HPDE6-E6E7 (cell line): ENCODE measurements at regions not wholly inside any gene's neighbourhood (a gene's known extent, or its start where the extent isn't known, plus 50 kb on each side); places are given as distances from the start of the nearest gene placed in this dataset.
"Not testable (repeated sequence)": the region's sequence is repeated elsewhere in the genome, so short reads cannot be mapped to it uniquely, and the experiment has no call there.

Experiments used
- DNase-seq: peaks from one replicate; pipeline ENCODE4 v3.0.0; 2011; ENCODE audit warnings: missing footprints; ENCODE audit errors: extremely low spot score

DNA sequence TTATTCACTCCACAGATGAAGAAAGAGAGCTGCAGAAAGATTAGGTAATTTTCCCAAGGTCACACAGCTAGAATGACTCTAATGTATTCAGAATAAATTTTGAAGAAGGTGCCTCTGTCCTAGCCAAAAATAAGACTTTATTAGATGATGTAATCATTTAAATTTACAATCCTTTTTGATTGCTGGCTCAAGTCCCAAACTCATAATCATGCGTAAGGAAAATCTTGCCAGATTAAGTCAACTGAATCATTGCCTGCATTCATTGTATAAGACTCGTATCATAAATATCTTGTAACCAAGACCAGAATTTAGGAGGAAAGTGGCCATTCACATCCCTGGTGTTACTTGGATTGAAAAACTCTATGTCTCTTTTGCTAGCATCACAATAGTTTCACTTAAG is 53.1 kb upstream of the STK39 start:
- no peak for DNase-seq

DNA sequence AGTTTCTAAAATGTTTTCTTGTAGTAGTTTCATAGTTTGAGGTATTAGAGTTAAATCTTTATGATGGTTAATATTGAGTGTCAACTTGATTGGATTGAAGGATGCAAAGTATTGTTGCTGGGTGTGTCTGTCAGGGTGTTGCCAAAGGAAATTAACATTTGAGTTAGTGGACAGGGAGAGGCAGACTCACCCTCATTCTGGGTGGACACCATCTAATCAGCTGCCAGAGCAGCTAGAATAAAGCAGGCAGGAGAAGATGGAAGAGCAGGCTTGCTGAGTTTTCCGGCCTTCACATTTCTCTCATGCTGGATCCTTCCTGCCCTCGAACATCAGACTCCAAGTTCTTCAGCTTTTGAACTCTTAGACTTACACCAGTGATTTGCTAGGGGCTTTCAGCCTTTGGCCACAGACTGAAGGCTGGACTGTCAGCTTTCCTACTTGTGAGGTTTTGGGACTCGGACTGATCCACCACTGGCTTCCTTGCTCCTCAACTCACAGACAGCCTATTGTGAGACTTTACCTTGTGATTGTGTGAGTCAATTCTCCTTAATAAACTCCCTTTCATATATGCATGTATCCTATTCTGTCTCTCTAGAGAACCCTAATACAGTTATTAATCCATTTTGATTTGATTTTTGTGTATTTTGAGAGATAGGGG is 56.8 kb upstream of the STK39 start:
- DNase-seq: no peak

DNA sequence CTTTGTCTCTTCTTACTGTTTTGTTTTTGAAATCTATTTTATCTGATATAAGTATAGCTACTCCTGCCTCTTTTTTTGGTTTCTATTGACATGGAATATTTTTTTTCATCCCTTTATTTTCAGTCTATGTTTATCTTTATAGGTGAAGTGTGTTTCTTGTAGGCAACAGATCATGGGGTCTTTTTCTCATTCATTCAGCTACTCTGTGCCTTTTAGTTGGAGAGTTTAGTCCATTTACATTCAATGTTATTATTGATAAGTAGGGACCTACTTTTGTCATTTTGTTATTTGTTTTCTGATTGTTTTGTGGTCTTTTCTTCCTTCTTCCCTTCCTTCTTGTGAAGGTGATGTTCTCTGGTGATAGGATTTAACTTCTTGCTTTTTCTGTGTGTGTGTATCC is 60.0 kb upstream of the STK39 start:
- no peak for DNase-seq

DNA sequence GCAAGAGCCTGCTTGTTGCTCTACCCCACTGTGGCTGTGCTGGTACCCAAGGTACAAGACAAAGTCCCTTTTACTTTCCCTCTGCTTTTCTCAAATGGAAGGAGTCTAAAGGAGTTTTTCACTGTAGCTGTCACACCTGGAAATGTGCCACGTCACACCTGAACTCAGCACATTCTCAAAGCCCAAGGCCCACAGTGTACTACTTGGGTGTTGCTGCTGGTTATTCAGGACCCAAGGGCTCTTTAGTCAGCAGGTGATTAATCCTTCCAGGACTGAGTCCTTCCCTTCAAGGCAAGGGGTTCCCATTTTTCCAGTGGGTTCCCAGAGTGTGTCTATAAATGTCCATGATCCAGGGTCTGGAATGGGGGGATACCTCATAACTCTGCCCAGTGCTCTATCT is 63.2 kb upstream of the STK39 start:
- no peak for DNase-seq

DNA sequence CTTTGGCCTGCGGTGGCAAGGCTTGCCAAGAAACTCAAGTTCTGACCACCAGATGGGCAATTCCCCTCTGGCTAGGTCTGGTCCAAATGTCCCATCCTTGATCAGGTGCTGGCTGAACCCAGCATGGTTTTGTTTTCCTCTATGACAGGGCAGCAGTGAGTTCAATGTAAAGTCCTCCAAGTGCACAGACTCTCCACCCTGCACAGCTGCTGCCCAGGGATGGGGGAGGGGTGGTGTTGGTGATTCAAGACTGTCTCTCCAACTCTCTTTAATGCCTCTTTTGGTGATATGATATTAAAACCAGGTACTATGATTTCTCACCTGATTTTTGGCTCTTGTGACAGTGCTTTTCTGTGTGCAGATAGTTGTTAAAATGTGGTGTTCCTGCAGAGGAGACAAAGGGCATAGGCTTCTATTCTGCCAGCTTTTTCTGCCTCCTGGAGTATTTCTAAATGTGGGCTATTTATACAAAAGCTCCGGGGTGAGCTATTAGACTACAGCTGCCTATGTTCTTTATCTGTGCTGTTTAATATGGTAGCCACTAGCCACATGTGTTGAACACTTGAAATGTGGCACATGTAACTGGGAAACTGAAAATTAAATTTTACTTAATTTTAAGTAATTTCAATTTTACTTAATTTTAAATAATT is 64.0 kb upstream of the STK39 start:
- no peak for DNase-seq

DNA sequence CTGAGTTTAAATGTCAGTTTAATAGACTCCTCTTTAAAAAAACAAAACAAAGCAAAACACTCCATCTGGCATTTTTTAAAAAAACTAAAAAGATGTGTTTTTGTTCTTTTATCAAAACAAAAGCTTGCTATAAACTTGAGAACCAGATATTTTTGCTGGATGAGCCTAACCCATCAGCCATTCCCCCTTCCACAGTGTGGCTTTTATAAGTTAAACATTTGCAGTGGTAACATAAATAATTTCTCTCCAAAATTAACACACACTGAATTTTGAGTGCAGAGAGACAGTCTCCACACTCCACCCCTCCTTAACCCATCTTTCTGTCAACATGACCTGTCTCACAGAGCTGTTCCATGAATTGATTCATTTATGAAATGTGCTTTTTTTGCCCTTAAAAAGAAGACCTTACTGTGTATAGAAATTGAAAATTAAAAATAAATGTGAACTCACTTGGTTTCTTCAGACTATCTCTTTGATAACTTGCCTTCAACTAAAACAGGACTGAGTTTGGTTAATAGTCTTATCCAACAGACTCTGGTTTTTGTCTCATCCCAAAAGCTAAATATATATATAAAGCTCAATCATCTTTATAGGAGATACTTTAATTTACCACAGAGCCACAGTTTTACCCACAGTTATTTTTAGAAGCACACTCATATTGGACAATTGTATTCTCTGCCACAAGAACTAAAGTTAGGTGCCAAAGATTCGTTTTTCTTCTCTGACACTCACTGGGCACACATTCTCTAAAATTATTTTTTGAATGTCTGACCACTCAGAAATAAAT is 64.8 kb upstream of the STK39 start:
- DNase-seq: no peak

DNA sequence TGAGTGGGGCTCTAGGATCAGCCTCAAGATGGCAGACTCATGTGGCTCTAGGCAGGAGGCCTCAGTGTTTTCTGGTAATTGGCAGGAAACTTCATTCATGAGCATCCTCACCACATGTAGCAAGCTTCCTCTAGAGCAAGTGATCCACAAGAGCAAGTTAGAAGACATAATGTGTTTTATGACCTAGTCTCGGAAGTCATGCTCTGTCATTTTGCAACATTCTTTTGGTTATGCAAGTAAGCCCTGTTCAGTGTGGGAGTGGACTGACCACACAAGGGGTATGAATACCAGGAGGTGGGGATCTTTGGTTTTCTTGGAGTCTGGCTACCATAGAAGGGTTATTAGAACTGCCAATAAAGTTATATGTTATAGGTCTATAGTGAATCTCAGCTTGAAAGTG is 66.8 kb upstream of the STK39 start:
- DNase-seq: no peak

DNA sequence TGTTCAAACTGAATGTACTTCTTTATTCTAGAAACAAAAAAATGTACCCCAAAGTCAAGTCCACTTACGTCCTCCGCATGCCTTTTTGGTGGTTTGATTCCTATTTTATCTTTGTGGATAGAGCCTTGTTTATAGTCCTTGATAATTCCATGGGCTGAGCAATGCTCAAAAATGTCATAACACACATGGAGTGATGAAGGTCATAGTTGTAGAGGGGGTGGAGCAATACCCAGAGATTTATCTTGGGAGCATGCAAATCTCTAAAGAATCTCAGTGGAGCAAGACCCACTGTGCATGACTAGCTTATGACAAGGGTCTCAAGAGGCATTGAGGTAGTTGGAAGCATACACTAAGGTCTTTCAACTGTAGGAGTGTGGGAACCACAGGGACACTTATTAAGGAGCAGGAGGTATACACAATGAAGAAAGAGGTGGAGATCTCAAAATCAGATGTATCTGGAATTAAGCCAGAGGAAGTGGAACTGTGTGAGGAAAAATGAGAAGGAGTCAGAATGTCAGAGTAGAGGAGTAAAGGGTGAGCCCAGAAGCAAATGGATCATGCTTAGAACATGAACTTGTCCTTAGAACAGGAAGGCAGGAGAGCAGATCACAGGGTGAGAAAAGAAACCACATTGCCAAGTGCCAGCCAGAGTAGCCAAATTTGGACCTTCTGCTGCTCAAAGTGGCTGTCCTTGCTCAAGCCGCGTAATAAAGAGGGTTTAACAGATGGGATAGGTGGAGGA is 68.1 kb upstream of the STK39 start:
- DNase-seq: no peak

DNA sequence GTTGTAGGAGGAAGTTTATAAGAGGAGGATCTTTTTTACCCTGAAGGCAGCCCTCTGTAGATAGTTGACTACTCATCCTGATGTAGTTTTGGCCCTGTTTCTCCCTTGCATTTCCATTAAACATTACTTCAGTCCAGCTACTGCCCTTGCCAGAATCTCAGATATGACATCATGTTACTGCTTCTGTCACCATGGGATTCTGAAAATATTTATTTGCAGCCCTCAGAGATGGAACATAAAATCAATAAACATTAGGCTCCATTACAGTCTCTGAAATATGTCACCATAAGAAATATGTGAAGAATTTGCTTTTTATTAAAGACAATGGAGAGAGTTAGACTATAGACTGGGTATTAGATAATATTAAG is 68.7 kb upstream of the STK39 start:
- DNase-seq: no peak

DNA sequence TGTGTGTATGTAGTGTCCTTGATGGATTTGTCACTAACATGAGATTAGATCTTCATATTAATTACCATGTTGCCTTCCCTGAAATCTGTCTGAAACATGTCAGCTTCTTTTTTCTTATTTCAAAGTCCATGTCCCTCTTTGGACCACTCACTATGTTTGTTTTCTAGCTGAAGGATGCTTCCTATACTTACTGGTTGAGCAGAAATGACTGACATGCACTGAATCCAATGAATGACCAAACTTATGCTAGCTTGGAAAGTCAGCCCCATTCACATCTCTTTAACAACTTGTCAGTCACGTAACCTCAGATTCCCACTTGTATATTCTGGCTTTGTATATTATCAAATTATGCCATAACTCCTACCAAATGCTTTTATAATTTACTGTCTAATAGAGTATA is 69.9 kb upstream of the STK39 start:
- no peak for DNase-seq

DNA sequence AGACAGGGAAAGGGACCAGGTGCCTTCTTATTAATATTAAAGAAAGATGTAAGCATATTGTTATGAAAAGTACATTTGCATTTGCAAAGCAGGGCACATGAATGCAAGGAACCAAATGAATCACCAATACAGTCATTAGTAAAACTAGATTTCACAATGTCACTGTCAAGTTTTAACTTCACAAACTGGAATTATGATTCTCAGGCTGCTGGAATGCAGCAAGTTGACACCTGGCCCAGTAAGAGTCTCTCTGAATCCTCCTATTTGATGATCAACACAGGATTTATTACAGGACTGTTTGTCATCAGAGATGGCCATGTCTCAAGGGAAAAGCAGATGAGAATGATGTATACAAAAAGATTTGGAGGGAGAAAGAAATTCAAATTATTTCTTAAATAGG is 72.9 kb upstream of the STK39 start:
- DNase-seq: peak; percentile 26

DNA sequence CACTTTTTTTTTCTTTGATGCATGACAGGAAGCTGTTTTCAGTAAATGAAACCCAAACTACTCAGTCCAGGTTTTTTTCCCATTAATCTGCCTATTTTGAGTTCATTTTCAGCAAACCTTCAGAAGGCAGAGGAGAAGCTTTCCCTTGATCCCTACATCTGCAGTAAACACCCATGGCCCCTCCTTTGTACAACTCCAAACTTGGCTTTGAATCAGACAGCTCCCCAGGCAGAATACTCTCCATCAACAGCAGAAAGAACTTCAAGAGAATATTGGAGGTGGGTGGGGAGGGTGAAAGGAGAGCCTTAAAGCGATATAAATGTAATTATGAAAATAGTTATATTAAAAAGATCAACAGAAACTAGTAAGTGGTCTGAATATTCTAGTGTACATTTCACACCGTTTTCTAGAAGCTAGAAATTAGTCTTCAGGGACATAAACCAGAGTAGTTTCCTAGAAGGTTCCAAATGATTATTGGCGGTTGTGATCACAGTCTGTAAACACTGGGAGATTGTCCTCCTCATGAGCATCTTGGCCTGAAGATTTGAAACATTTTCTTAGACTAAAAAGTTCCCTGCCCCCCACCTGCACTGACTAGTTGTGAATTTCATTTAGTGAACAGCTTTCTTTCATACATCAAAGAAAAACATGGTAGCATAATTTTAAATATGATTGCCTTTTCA is 75.1 kb upstream of the STK39 start:
- DNase-seq: no peak

DNA sequence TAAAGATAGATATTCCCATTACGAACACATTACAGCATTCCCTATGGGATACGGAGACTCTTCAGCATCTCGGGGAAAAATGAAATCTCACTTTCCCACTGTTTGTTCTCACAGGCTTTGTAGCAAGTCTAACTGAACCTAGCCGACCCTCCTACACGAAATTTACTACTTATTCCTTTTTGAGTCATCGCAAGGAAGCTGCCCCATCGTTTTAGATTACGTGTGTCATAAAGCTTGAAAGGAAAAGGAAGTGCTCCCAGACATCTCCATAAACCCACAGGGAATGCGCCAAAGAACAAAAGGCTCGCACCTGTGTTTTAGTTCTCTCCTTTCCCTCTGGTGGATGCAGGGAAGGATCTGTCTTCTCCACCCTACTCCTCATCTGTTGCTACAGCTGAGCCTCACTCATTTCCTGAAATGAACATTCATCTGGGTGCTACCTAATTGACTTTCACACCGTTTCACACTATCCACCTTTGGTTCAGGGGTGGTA is 76.2 kb upstream of the STK39 start:
- DNase-seq: no peak

DNA sequence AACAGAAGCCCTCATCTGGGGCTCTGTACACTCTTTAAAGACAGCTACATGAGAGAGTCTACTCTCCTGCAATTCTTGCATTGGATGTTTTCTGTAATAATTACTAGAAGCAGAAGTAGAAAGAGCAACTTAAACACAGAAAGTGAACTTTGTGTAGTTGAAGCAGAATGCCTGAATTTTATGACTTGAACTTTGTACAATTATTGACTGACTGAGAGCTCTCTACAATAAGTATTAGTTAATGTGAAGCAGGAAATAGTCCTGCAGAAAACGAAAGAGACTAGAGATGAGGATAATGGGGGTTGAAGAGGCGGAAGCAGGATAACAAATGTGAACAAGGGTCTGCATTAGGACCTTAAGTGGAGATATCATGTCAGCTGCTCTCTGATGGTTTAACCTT is 79.2 kb upstream of the STK39 start:
- no peak for DNase-seq

DNA sequence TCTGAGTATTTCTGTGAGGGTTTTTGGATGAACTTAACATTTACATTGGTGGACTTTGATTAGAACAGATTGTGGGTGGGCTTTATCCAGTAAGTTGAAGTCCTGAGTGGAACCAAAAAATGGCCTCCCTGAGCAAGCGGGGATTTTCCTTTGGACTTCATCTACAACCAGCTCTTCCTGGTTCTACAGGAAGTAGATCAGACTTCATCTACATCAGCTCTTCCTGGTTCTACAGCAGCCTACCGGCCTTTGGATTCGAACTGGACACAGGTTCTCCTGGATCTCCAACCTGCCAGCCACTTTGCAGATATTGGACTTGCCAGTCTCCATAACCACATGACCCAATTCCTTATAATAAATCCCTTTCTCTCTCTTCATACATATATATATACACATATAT is 79.9 kb upstream of the STK39 start:
- no peak for DNase-seq

DNA sequence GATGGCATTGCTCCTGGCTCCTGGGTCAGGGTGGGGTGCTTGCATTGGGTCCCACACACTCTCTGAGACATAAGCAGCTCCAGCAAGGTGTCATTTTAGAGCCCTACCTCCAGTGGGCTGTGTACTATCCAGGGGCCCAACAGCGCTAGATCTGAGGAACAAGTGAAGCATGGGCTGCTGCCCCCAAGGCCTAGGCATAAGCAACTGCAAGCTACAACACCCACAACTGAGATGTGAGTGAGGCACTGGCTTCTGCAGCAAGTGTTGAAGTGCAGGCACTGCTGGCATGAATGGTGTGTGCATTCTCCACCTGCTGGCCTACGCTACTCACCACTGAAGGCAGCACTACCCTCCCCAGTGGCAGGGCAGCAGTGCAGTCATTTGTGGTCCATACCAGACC is 81.0 kb upstream of the STK39 start:
- no peak for DNase-seq

DNA sequence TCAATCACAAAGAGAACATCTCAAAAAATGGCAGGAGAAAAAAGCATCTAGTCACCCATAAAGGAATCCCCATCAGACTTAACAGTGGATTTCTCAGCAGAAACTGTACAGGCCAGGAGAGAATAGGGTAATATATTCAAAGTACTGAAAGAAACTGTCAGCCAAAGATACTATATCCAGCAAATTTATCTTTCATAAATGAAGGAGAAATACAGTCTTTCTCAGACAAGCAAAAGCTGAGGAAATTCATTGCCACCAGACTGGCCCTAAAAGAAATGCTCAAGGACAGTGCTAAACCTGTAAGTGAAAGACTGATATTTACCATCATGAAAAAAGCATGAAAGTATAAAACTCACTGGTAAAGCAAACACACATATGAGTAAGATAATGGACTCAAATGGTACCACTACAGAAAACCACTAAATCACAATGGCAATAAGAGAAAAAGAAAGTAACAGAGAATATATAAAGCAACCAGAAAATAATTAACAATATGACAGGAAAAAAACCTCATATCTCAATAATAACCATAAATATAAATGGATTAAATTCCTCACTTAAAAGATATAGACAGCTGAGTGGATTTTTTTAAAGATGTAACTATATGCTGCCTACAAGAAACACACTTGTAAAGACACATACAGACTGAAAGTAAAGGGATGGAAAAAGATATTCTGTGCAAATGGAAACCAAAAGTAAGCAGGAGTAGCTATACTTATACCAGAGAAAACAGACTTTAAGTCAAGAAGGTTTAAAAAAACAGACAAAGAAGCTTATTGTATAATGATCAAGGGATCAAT is 83.4 kb upstream of the STK39 start:
- DNase-seq: no peak

DNA sequence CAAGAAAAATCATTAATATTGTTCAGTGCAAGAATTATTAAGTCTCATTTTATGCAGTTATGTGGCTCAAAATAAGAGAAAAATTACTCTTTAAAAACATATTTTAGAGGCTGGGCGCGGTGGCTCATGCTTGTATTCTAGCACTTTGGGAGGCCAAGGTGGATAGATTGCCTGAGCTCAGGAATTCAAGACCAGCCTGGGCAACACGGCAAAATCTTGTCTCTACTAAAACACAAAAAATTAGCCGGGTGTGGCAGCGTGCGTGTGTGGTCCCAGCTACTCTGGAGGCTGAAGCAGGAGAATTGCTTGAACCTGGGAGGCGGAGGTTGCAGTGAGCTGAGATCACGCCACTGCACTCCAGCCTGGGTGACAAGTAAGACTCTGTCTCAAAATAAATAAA is 87.9 kb upstream of the STK39 start:
- not testable (repeated sequence) for DNase-seq

DNA sequence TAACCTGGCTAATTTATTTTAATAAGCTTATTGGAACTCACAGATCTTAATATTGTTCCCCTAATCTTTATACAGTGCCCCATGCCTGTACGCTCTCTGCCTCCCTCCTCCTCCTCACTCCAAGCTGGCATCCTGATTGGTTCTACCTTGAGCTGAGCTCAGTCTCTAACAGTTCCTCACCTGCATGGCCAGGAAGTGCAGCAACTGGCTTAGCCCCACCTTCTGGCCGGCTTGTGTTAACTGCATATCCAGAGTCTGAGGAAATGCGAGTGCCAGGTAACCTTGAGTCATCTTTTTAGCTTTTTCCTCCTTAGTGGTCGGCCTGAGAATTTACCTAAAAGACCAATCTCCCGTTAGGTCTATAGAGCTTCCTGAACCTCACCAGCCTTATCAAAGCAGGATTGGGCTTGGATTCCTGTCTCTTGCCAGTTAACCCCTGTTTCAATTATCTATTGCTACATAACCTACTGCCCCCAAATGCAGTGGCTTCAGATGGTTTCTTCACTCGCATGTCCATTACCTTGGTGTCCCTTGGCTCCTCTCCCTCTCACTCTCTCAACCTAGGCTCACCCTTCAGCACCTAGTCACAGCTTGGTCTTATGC is 89.5 kb upstream of the STK39 start:
- DNase-seq: peak; percentile 71

DNA sequence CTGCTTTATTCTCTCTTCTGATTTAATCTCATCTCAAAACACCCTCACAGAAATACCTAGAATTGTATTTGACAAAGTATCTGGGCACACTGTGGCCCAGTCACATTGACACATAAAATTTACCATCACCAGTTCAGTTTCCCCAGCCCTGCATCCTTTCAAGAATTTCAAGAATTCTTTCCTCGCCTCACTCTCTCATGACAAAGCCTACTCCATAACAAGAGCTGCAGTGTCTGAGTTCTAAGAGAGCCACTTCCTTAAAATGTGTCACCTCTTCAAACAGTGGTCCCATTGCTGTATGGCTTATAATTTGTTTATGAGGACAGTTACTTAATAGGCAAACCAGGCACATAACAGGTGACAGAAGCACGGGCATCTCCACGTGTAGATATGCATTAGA is 90.9 kb upstream of the STK39 start:
- DNase-seq: no peak
